ENCODE measurements at regions not wholly inside any gene's neighbourhood (a gene's known extent, or its start where the extent isn't known, plus 50 kb on each side); places are given as distances from the start of the nearest gene placed in this dataset.
"Not testable (repeated sequence)": the region's sequence is repeated elsewhere in the genome, so short reads cannot be mapped to it uniquely, and the experiment has no call there.

DNA sequence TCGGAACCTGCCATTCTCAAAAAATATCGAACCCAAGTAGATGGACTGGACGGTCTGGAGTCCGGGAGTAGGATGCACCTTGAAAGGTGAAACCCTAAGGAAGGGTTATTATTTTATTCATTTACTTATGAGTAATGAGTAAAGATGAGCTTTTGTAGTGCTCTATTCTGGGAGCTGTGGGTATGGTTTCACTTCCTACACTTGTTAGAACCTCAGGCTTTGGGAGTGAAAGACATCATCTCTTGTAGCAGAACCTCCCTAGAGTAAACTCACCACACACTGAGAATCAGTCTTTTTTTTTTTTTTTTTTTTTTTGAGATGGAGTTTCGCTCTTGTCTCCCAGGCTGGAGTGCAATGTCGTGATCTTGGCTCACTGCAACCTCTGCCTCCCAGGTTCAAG, 389.4 kb upstream of the AUTS2 start:
- H3K27ac ChIP-seq: no peak overlapping the region

GRCh38 chr7:69211336-69211735, 386.9 kb upstream of the AUTS2 start:
- TF ChIP-seq, protein P1, sequence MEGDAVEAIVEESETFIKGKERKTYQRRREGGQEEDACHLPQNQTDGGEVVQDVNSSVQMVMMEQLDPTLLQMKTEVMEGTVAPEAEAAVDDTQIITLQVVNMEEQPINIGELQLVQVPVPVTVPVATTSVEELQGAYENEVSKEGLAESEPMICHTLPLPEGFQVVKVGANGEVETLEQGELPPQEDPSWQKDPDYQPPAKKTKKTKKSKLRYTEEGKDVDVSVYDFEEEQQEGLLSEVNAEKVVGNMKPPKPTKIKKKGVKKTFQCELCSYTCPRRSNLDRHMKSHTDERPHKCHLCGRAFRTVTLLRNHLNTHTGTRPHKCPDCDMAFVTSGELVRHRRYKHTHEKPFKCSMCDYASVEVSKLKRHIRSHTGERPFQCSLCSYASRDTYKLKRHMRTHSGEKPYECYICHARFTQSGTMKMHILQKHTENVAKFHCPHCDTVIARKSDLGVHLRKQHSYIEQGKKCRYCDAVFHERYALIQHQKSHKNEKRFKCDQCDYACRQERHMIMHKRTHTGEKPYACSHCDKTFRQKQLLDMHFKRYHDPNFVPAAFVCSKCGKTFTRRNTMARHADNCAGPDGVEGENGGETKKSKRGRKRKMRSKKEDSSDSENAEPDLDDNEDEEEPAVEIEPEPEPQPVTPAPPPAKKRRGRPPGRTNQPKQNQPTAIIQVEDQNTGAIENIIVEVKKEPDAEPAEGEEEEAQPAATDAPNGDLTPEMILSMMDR (conservative IDR thresholded peaks at IDR 0.05): no peak
- H3K27ac ChIP-seq: no peak overlapping the region

More for the DNA sequence above, 389.4 kb upstream of the AUTS2 start:
- TF ChIP-seq, protein P1 (conservative IDR thresholded peaks at IDR 0.05): no peak

GRCh38 chr7:69211739-69212138, 386.5 kb upstream of the AUTS2 start:
- TF ChIP-seq, protein P1 (conservative IDR thresholded peaks at IDR 0.05): peak; percentile 16; the same call in 1 of the 2 replicates
- H3K27ac ChIP-seq: no peak overlapping the region

DNA sequence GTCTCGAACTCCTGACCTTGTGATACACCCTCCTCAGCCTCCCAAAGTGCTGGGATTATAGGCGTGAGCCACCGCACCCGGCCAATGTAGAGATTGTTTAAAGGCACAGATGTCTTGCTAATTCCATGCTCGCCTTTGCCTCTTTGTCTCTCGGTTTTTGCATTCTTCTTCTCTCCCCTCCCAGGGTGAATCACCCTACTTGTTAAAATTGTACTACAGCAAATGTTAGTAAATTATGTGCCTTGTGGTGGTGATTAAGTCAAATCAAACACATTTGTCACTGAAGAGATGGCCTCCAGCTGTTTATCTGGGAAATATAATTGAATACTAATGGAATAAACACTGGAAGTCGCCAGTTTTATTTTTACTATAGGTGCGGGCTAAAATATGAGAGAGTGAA, 384.4 kb upstream of the AUTS2 start:
- no peak overlapping the region for H3K27ac ChIP-seq
- TF ChIP-seq, protein P1 (conservative IDR thresholded peaks at IDR 0.05): no peak

DNA sequence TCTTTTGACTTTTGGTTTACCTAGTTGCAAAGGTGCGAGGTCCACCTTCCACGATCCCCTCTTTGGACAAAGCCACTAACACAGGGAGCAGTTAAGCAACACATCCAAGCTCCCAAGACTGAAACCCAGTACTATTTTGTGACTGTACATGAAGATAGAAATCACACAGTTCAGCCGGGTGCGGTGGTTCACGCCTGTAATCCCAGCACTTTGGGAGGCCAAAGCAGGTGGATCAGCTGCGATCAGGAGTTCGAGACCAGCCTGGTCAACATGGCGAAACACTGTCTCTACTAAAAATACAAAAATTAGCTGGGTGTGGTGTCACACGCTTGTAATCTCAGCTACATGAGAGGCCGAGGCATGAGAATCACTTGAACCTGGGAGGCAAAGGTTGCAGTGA, 382.8 kb upstream of the AUTS2 start:
- H3K27ac ChIP-seq: not testable (repeated sequence)

DNA sequence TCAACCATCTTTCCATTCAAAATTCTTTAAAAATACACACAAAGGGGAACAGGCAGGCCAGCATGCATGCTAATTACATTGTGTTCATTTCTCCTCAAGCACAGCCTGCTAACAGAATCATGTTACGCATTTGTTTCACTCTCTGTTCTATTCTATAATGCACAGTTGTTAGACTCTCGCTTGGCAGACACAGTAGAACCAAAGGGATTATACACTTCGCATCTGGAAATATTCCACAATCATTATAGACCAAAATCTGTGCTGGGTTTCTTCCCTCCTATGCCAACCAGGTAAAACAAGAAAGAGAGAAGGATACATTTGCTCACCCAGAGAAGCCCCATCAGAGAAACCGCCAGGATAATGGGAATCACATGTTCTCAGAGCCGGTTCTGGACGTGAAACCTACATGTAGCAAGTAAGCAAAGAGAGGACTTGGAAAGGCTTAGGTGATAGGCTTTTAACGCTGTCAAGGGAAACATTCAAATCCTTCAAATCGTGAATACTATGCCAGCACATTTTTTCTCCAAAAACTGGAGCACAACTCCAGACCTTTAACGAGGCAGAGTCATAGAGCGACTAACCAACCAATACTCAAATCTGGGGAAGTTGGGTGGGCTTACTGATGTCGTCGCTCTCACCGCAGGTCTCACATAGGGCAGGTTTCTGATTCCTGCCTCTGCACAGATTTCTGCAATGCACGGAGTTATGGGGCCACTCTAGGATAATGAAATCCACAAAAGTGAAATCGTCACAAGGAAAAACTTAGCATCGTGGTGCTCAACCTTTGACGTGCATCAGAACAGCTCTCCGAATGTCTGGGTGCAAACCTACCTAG, 380.5 kb upstream of the AUTS2 start:
- H3K27ac ChIP-seq: peak overlapping the region; percentile 20; the same call in 1 of the 2 replicates
- TF ChIP-seq, protein P1 (conservative IDR thresholded peaks at IDR 0.05): no peak

DNA sequence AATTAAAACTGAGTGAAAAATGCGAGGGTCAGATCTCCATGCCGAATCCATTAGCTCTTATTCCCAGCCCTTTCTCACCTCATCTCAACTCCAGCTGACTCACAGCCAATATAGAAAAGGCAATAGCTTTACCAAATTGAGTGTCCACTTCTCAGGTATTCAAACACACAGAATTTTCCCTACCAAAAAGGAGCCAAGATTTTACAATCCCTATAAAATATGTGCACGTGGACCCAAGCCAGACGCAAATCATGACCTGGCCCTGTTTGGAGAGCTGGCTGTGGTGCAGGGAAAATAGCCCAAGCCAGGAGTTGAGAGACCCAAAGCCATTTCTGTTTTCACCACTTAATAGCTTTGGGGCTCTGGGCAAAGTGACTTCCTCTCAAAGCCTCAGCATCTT, 379.7 kb upstream of the AUTS2 start:
- H3K27ac ChIP-seq: peak overlapping the region; percentile 20; the same call in 1 of the 2 replicates
- TF ChIP-seq, protein P1 (conservative IDR thresholded peaks at IDR 0.05): no peak

GRCh38 chr7:69219381-69219780, 378.9 kb upstream of the AUTS2 start:
- 0 out of 2 replicates have a peak overlapping the region, but pooled peaks have one; percentile 20 for H3K27ac ChIP-seq
- TF ChIP-seq, protein P1 (conservative IDR thresholded peaks at IDR 0.05): no peak

Measured in VCaP (cell line).